ENCODE measurements at regions not wholly inside any gene's neighbourhood (a gene's known extent, or its start where the extent isn't known, plus 50 kb on each side); places are given as distances from the start of the nearest gene placed in this dataset.

- Histone ChIP-seq H4K20me1 (ENCODE audit: insufficient read depth) (no peaks in the 10 kb centered on the region), H3K79me2 (replicated peaks; ENCODE audit: insufficient read depth, low read length) (no peaks in the 10 kb centered on the region), H3K9me3 (ENCODE audit: low read length) (no peaks in the 10 kb centered on the region), H3K9ac (ENCODE audit: low read length) (no peak overlapping the region), H3K9me2 (ENCODE audit: insufficient read depth, low read length) (no peaks in the 10 kb centered on the region), H3K4me2 (ENCODE audit: low read length) (no peak overlapping the region), H3F3A (ENCODE audit: insufficient read depth, low read length, poor library complexity, severe bottlenecking) (no peaks in the 10 kb centered on the region), H2AFZ (ENCODE audit: low read depth, low read length) (no peak overlapping the region), H3K4me3 (ENCODE audit: low read length) (no peak overlapping the region), H3K27ac (ENCODE audit: low read length) (no peak overlapping the region), H3K27me3 (ENCODE audit: insufficient read depth, low read depth, low read length) (no peaks in the 10 kb centered on the region), H3K36me3 (ENCODE audit: insufficient read depth, low read length) (no peaks in the 10 kb centered on the region)
- TF ChIP-seq REST (IDR thresholded peaks at IDR 0.05; ENCODE audit: borderline replicate concordance) (no peak), EZH2 (IDR thresholded peaks at IDR 0.05; ENCODE audit: borderline replicate concordance, insufficient read depth, low read length, poor library complexity, severe bottlenecking) (no peak), RAD21 (conservative IDR thresholded peaks at IDR 0.05) (no peak), MXI1 (conservative IDR thresholded peaks at IDR 0.05; ENCODE audit: poor library complexity, severe bottlenecking) (no peak)
Observed at GRCh38 chr9:86513429-86513828, 159.2 kb upstream of the TUT7 start.

GRCh38 chr9:86512929-86513328, 158.7 kb upstream of the TUT7 start:
- TF ChIP-seq RAD21 (conservative IDR thresholded peaks at IDR 0.05) = no peak
- TF ChIP-seq TAF1 (IDR thresholded peaks at IDR 0.05; ENCODE audit: low read depth) = no peak
- no peak for TF ChIP-seq SMC3 (conservative IDR thresholded peaks at IDR 0.05; ENCODE audit: poor library complexity)
- no peak for TF ChIP-seq EZH2 (IDR thresholded peaks at IDR 0.05; ENCODE audit: borderline replicate concordance, insufficient read depth, low read length, poor library complexity, severe bottlenecking)
- TF ChIP-seq MXI1 (conservative IDR thresholded peaks at IDR 0.05; ENCODE audit: poor library complexity, severe bottlenecking) = no peak
- TF ChIP-seq REST (IDR thresholded peaks at IDR 0.05; ENCODE audit: borderline replicate concordance) = no peak
- no peak for TF ChIP-seq EP300 (conservative IDR thresholded peaks at IDR 0.05; ENCODE audit: poor library complexity, severe bottlenecking)
- TF ChIP-seq CTCF (IDR thresholded peaks at IDR 0.05; ENCODE audit: poor library complexity, severe bottlenecking) = no peak
- no peak for TF ChIP-seq POLR2AphosphoS5 (IDR thresholded peaks at IDR 0.05)
- H4K20me1 ChIP-seq (ENCODE audit: insufficient read depth) = no peaks in the 10 kb centered on the region
- no peak overlapping the region for H3K27ac ChIP-seq (ENCODE audit: low read length)
- no peaks in the 10 kb centered on the region for H3K9me2 ChIP-seq (ENCODE audit: insufficient read depth, low read length)
- H2AFZ ChIP-seq (ENCODE audit: low read depth, low read length) = no peak overlapping the region
- no peak overlapping the region for H3K9ac ChIP-seq (ENCODE audit: low read length)
- no peaks in the 10 kb centered on the region for H3K36me3 ChIP-seq (ENCODE audit: insufficient read depth, low read length)
- H3K27me3 ChIP-seq (ENCODE audit: insufficient read depth, low read depth, low read length) = no peaks in the 10 kb centered on the region
- H3K9me3 ChIP-seq (ENCODE audit: low read length) = no peaks in the 10 kb centered on the region
- H3K4me3 ChIP-seq (ENCODE audit: low read length) = no peak overlapping the region
- H3F3A ChIP-seq (ENCODE audit: insufficient read depth, low read length, poor library complexity, severe bottlenecking) = no peaks in the 10 kb centered on the region
- H3K79me2 ChIP-seq (replicated peaks; ENCODE audit: insufficient read depth, low read length) = no peaks in the 10 kb centered on the region
- H3K4me2 ChIP-seq (ENCODE audit: low read length) = no peak overlapping the region

Data from neural cell (in vitro differentiated cells).